T47D (cell line): ENCODE measurements at regions not wholly inside any gene's neighbourhood (a gene's known extent, or its start where the extent isn't known, plus 50 kb on each side); places are given as distances from the start of the nearest gene placed in this dataset.

Experiments used
- DNase-seq, 2 experiments: peaks; one replicate each; pipeline versions ENCODE4 v3.0.0 to v3.0.0-alpha.2; 2011 to 2012; ENCODE audit warnings: low read depth in 1 of 2, low spot score in 1 of 2
- JUND ChIP-seq: IDR thresholded peaks from 2 replicates; pipeline ENCODE4 v1.6.1; 2012; ENCODE audit warnings: low read depth
- in situ Hi-C: cut with HindIII; loops from 2 replicates; pipeline ENCODE4 v1.10.0; 2016; ENCODE audit warnings: low sequenced_read_pairs, low pct_unique_long_range_greater_than_20kb

DNA sequence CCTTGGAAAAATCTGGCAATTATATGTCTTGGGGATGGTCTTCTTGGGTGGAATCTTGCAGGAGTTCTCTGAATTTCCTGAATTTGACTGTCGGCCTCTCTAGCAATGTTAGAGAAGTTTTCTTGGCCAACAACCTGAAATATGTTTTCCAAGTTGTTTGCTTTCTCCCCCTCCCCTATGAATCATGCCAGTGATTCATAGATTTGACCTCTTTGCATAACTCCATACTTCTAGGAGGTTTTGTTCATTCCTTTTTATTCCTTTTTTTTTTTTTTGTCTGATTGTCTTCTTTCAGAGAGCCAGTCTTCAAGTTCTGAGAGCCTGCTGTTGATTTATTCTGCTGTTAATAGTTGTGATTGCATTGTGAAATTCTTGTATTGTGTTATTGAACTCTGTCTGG lies 56.7 kb upstream of the SLC44A1 start:
- DNase-seq, result no peak
- in situ Hi-C loops, result no loop called here
- no peak for TF ChIP-seq JUND

DNA sequence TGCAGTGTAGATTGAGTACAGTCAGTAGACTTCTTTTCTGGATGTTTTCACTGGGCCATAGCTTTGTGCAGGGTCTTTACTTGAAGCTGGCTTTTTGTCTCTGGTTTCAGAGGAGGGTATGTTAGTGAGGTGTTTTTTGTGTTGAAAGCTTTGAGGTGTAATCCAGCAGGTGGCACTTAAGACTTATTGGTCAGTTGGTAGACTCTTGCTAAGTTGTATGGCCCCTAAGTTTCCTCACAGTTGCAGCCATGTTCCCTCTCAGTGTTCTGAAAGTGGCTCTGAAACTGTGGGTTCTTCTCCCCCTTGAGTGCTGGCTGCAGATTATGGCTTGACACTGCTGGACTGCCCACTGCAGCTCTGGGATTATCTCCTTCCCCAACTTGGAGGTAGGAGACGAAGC lies 55.7 kb upstream of the SLC44A1 start:
- in situ Hi-C loops, result no loop called here
- DNase-seq, result peak in 1 of 2 experiments; percentile 59
- TF ChIP-seq JUND, result no peak

DNA sequence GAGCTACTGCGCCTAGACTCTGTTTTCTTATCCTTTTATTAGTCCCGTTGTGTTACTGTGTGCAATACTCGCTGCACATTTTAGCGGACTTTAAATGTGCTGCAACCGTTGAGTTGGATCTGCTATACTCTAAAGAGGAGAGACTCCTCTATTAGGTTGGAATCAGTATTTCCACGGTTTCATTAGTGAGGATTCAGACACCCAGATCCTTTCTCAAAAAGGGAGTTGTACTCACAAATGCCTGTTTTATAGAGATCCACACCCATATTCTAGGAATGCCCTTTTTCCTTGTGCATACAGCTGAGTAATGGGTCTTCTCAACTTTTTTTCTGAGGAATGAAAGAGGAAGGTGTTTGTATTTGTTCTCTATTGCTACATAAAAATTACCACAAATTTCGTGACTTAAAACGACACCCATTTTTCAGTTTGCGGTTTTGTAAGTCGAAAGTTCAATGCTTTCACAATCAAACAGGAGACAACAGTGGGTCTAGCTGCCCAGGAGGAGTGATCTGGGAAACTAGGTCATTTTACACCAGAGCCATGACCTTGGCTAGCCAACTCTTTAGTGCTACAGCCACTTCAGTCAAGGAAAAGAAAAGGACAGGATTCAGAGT lies 52.8 kb upstream of the SLC44A1 start:
- no peak for DNase-seq
- no peak for TF ChIP-seq JUND
- in situ Hi-C loops, result no loop called here

DNA sequence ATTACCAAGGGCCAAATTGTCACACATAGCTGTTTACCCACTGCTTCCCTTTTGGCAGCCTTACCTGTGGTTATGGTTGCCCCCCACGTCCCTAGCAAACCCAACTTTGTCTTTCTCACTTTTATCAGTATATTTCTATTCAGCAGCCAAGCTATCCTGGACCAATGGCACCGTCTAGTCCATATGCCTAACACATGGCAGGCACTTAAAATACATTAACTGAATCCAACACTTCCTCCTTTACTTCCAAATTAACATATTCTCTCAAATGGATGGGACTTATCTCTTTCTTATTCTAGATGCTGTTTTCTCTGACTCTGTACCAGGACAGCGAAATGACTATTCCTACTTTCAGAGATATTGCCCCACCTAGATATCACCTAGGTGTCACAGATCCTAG lies 50.9 kb upstream of the SLC44A1 start:
- no peak for TF ChIP-seq JUND
- in situ Hi-C loops, result no loop called here
- no peak for DNase-seq

DNA sequence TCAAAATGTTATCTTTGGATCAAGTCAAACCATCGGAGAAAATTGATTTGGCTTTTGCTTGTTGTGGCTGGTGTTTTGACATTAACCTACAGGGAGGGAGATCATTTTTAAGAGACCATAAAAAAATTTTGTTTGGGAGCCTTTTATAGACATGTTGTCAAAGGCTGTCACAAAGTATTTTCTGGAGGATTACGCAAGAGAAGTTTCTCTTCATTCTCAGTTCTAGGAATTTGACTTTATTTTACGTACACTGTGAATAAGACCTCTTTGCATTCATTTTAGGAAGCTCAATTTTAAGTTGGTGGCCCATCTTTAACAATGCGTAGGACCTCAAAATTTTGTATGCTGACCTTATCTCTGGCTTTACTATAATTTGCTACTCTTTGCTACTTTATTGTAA lies 50.2 kb upstream of the SLC44A1 start:
- in situ Hi-C loops, result no loop called here
- TF ChIP-seq JUND, result no peak
- DNase-seq, result no peak
